Fibroblast of skin of back (primary cell): ENCODE measurements at regions not wholly inside any gene's neighbourhood (a gene's known extent, or its start where the extent isn't known, plus 50 kb on each side); places are given as distances from the start of the nearest gene placed in this dataset.
"Not testable (repeated sequence)": the region's sequence is repeated elsewhere in the genome, so short reads cannot be mapped to it uniquely, and the experiment has no call there.

Experiments
- DNase-seq: peaks from one replicate; pipeline ENCODE4 v3.0.0-alpha.2; 2013

DNA sequence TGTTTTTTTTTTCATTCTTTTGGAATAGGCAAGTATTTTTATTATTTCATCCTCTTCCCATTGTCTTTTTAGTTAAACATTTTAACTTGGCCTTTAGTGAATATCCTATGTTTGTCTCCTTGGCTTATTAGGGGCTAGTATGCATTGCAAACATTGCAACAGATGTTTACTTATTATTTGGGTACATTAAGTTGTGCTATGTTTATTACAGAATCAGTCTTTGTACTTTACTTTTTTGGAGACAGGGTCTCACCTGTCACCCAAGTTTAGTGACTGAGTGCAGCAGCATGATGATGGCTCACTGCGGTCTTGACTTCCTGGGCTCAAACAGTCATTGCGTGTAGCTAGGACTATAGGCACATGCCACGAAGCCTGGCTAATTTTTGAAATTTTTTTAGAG is 51.1 kb upstream of the NUDT6 start:
- no peak for DNase-seq

DNA sequence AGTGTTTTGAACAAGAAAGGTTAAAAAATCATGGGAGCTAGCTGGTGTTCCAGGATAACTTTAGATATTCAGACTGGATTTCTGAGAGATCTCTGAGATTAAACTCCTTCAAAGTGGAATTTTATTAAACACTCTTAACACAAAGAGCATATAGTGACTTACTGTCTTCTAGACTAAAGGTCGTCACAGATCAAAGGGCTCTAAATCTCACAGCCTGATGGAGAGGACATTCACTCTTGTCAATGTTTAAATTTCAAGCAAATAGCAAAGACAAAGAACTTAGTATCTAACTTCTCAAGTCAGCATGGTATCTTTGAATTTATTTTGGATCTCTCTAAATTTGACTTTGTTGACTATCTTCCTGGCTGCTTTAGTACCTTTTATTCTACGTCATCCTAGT is 53.7 kb upstream of the NUDT6 start:
- DNase-seq: no peak

DNA sequence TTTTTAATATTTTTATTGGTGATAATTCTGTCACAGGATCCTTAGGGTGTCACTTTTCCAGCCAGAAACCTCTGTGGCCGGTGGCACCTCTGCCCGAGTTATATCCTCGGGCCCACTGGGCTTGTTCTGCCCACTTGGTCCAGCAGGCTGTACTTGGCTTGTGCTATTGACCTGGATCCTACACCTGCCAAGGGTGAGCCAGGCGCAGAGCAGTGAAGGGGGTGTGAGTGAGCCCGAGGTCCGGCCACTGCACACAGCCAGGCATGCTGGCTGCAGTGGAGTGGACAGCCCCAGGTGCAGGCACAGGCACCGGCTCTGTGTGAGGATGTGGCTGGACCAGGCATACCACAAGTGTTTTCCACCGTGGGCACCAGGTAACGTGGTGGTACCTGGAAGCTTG is 54.7 kb upstream of the NUDT6 start:
- DNase-seq: no peak

GRCh38 chr4:122978109-122978508 is 55.7 kb upstream of the NUDT6 start:
- no peak for DNase-seq

DNA sequence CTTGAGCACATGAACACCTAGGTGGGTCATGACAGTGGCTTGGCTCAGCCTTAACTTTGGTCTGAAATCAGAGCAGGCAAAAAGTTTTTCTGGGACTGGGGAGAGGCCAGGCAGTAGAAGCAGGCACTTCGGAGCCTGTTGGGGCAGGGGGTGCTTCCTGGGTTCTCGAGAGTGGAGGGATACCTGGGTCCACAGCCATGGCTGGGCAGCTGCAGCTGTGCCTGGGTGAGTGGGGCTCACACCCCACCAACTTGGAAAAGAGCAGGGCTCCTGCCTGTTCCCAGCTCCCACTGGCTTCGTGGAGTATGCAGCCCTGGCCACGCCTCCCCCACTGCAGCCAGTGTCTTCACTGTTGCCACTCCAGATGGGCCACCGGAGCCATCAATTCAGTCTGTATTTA is 56.4 kb upstream of the NUDT6 start:
- DNase-seq: no peak

DNA sequence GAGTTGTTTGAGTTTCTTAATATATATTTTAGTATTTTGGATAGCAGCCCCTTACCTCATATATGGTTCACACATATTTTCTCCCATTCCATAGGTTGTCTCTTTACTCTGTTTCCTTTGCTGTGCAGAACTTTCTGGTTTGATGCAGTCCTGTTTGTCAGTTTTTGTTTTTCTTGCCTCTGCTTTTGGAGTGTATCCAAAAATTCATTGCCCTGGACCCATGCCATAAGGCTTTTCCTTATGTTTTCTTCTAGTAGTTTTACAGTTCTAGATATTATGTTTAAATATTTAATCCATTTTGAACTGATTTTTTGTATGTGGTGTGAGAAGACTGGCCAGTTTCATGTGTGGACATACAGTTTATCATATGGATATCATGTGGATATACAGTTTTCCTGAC is 58.5 kb upstream of the NUDT6 start:
- no peak for DNase-seq

- DNase-seq: no peak
These were observed 66.3 kb upstream of the NUDT6 start for GRCh38 chr4:122988696-122989095.

DNA sequence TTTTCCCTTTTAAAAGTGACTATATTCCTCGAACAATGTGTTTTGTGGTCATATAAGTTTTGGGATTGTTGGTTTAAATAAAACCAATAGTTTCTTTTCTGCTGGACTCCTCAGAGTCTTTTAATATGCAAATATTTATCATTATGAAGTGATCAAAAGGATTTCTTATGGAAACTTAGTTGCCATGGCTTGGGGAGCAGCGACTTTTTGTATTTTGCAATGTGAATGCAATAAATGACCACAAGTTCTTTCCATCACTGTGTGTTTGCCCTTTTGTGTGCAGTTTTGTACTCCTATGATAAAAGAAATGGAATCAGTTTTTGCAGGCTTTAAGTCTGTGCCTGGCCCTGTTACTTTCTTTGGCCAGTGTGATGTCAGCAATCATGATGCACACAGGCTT is 68.5 kb upstream of the NUDT6 start:
- no peak for DNase-seq

- DNase-seq: no peak
These were observed 69.7 kb upstream of the NUDT6 start for GRCh38 chr4:122992057-122992456.

DNA sequence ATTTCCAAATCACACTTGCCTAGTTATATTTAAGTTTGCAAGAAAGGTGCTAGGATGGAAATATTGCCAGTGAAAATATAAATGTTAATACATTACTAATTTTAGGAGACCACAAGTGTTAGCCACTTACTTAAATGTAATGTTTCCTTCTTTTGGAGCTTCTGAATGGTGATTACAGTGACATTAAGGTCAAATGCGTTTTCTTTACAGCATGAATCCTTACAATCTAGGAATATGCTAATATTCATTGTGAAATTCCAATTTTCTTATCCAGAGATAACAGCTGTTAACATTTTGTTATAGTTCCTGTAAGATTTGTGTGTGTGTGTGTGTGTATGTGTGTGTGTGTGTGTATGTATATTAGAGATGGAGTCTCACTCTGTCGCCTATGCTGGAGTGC is 70.2 kb upstream of the NUDT6 start:
- DNase-seq: no peak

- no peak for DNase-seq
These were observed 74.0 kb upstream of the NUDT6 start for GRCh38 chr4:122996350-122996749.

- no peak for DNase-seq
These were observed 75.2 kb upstream of the NUDT6 start for GRCh38 chr4:122997463-122998101.

- not testable (repeated sequence) for DNase-seq
These were observed 81.7 kb upstream of the NUDT6 start for GRCh38 chr4:123004079-123004478.

- DNase-seq: not testable (repeated sequence)
These were observed 82.7 kb upstream of the NUDT6 start for GRCh38 chr4:123005126-123005525.

GRCh38 chr4:123007679-123008078 is 85.3 kb upstream of the NUDT6 start:
- DNase-seq: no peak

- DNase-seq: peak; percentile 24
These were observed 90.0 kb upstream of the NUDT6 start for GRCh38 chr4:123012416-123012815.

DNA sequence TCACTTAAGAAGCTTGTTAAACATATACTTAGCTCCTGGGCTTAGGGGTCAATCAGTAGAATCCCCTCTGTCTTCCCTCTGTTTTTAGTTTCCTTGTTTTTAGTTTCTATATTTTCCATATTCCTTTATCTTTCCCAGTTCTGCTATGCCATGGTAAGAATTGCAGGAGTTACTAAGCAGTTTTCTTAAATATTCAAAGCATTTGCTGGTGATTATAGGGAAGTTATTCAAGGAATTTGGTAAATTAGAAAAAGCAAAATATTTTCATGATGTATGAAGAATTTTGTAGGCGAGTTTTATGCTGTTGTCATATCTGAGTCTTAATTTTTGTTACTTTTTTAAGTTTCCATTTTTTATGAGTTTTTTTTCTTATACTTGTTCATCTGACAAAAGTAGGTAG is 91.6 kb upstream of the NUDT6 start:
- peak; percentile 71 for DNase-seq

- no peak for DNase-seq
These were observed 94.7 kb upstream of the NUDT6 start for GRCh38 chr4:123017078-123017477.

GRCh38 chr4:123017636-123018395 is 95.4 kb upstream of the NUDT6 start:
- peak; percentile 90 for DNase-seq

DNA sequence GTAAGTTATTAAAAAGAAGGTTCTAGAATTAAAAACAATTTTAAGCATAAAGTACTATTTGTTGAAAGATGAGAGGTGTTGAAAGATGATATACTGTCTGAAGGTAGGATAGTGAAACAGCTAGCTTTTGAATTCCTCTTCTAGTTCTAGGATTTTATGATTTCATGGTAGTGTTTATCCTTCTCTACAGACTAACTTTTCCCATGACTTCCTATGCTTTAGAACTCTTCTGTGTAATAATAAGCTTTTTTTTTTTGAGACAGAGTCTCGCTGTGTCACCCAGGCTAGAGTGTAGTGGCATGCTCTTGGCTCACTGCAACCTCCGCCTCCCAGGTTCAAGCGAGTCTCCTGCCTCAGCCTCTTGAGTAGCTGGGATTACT is 96.0 kb upstream of the NUDT6 start:
- DNase-seq: peak; percentile 56

DNA sequence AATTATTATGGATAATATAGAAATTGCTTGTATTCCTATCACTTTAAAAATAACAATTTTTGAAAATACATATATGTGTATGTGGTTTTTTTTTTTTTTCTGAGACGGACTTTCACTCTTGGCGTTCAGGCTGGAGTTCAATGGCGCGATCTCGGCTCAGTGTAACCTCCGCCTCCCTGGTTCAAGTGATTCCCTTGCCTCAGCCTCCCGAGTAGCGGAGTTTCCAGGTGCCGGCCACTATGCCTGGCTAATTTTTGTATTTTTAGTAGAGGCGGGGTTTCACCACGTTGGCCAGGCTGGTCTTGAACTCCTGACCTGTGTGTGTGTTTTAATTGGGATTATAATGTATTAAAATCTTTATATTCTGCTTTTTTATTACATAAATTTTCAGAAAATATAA is 97.9 kb upstream of the NUDT6 start:
- DNase-seq: no peak

DNA sequence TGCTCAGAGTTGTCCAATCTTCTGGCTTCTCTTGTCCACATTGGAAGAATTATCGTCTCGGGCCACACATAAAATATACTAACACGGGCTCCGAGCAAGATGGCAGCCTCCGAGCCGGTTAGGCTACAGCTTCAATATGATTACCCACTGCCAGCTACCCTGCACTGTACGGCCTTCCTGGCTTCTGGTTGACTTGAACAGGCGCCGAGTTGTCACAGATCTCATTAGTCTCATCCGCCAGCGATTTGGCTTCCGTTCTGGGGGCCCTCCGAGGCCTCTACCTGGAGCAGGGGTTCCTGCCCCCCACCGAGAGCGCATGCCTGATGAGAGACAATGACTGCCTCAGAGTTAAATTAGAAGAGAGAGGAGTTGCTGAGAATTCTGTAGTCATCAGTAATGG is 101.2 kb upstream of the NUDT6 start:
- no peak for DNase-seq

DNA sequence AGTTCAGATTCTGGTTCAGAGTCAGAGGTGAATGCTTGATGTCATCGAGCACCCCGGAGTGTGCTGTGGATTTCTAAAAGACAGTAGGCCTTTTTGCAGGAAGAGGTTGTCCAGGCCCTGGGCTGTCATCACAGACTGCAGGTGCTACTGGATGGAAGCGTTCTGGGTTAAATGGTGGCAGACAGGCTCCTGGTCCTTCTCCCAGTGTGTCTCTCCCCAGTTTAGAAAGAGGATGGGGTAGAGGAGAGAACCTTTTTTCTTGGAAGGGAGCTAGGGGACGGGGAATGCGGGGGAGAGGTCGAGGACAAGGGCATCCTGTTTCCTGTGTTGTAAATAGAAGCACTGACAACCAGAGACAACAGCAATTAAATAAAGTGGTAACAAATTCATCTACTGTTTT is 102.3 kb upstream of the NUDT6 start:
- no peak for DNase-seq

DNA sequence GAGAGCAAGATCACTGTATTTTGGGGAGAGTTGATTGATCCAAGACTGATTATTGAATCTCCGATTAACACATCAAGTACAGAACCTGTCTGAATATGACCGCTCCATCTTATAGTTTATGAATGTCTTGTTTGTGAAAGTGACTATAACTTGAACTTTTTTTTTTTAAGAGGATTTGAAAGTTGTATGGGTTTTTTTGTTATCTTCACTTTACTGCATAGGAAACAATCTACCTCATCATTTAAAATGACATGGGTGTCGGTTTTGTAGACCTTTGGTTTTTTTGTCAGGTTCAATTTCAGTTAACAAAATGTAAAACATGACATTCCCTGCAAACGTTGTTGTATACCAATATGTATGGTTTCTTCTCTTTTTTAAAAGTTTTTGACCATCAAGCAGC is 103.0 kb upstream of the NUDT6 start:
- DNase-seq: no peak

GRCh38 chr4:123026015-123026414 is 103.6 kb upstream of the NUDT6 start:
- not testable (repeated sequence) for DNase-seq
